HG03135 (cell line): ENCODE measurements at regions not wholly inside any gene's neighbourhood (a gene's known extent, or its start where the extent isn't known, plus 50 kb on each side); places are given as distances from the start of the nearest gene placed in this dataset.
"Not testable (repeated sequence)": the region's sequence is repeated elsewhere in the genome, so short reads cannot be mapped to it uniquely, and the experiment has no call there.

ENCODE experiments used
- ATAC-seq: cut with Tn5 transposase; IDR thresholded peaks from one replicate; pipeline ENCODE4 v1.9.1; 2021; ENCODE audit warnings: mild to moderate bottlenecking, moderate library complexity; ENCODE audit not compliant: unreplicated experiment

GRCh38 chr2:7621018-7621814 is 704.0 kb downstream of the RNF144A start:
- ATAC-seq = no peak

GRCh38 chr2:7625392-7626138 is 708.4 kb downstream of the RNF144A start:
- no peak for ATAC-seq

- ATAC-seq = no peak
Observed at GRCh38 chr2:7626139-7626537, 708.9 kb downstream of the RNF144A start.

DNA sequence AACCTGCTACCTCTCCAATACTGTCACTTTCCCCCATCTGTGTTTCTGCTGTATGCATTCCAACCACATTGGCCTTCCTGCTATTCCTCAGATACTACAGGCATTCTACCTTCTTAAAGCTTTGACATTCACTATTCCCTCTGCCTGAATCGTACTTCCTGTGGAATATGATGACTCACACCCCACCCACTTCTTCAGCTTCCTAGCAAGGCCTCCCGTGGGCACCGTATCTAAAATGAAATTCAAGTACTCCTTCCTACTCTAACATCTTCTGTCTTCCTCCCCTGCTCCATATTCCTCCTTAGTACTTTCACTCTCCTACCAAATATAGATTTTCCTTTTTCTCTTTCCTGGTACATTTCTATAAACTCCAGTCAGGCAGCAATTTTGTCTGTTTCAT is 710.4 kb downstream of the RNF144A start:
- no peak for ATAC-seq

- ATAC-seq = no peak
Observed at GRCh38 chr2:7632420-7632819, 715.2 kb downstream of the RNF144A start.

- ATAC-seq = no peak
Observed at GRCh38 chr2:7633566-7634153, 716.4 kb downstream of the RNF144A start.

- no peak for ATAC-seq
Observed at GRCh38 chr2:7634409-7634808, 717.2 kb downstream of the RNF144A start.

GRCh38 chr2:7639476-7639875 is 722.3 kb downstream of the RNF144A start:
- ATAC-seq = no peak

- ATAC-seq = not testable (repeated sequence)
Observed at GRCh38 chr2:7641272-7641671, 724.1 kb downstream of the RNF144A start.

DNA sequence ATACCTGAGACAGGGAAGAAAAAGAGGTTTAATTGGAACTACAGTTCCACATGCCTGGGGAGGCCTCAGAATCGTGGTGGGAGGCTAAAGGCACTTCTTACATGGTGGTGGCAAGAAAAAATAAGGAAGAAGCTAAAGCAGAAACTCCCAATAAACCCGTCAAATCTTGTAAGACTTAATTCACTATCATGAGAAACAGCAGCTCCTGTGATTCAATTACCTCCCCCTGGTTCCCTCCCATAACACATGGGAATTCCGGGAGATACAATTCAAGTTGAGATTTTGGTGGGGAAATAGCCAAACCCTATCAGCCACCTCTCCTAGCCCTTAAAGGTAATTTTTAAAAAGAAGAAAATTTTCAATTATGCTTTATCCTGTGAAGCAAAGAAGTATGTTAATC is 728.8 kb downstream of the RNF144A start:
- no peak for ATAC-seq

- ATAC-seq = no peak
Observed at GRCh38 chr2:7646661-7647060, 729.4 kb downstream of the RNF144A start.

DNA sequence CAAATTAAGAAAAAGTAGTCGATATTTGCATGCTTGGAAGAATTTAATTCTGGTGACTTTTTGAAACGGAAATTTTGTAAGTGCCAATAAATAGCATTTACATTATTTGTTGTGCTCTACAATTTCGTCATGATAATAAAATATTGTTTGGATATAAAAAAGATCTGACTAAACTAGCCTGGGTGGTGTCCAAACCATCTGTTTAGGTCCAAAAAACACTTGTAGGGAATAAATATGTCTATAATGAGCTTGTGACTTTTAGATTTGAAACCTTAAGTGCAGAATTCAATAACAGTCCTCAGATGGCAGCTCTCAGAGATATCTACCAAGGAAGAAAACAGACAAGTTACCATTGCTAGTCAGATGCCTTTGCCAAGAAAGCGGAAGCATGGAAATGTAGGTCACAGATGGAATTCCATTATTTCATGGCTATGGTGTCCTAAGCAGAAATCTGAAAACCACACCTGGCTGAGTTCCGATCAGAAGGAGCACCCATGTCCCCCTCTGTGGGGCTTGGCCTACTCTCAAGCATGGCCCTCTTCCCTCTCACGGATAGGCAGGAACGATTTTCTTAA is 731.1 kb downstream of the RNF144A start:
- ATAC-seq = no peak

DNA sequence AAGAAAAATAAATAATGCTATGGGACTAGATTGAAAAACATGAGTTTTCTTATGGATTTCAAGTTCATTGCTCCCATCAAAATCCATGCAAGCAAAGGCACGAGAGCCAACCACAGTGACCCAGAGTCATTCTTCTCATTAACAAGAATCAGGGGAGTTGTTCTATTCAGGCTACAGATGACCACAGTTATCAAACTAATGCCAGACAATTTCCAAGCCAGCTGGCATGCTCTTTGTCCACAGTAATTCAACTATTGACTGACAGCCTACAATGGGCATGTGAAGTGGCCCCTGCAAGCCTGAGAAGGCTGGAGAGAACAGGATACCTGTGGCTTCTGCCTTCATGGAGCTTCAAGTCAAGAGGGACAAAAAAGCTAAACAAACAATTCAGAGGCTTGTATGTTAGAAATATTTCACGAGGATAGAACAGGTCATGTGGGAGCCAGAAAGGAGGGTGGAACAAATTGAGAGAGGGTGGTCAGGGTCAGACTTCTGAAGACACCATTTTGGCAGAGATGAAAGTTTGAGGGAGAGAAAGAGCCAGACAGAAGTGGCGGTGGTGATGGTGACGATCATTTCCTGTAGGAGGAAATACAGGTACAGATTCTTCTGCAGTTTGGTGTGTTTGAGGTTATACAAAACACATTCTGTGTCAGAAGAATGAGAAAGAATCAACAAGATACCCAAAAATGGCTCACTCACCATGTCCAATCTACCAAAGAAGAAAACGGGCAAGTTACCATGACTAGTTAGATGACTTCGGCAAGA is 732.4 kb downstream of the RNF144A start:
- no peak for ATAC-seq

GRCh38 chr2:7653617-7654016 is 736.4 kb downstream of the RNF144A start:
- no peak for ATAC-seq

DNA sequence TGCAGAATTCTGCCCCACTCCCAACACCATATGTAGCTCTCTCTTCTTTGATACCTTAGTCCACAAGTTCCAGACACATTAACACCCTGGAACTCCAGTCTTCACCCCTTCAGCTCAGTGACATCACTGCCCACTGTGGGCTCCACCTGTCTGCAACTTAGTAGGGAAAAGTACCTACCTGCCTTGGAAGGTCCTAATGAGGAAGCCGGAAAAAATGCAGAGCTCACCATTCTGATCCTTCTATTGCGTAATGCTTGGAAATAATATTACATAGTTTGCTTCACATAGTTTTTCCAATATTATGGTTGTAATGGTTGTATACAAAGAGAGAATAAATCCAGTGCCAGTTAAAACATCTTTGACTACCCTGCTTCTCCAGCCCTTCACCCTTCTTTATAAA is 738.4 kb downstream of the RNF144A start:
- ATAC-seq = no peak

GRCh38 chr2:7657526-7657925 is 740.3 kb downstream of the RNF144A start:
- not testable (repeated sequence) for ATAC-seq

DNA sequence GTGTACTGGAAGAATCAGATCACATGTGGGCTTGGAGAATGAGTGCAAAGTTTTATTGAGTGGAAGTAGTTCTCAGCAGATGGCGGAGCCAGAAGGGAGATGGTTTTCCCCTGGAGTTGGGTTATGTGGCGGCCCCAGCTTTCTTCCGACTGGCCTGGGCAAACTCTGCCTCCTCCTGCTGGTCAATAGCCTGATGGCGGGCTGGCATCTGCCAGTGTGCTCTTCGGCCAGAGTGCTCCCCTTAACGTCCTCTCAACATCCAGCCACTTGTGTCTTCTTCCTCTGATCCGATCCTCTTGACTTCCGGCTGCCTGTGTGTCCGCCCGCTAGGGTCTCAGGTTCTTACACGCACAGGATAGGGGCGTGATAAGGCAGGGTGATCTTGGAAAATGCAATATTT is 741.3 kb downstream of the RNF144A start:
- ATAC-seq = no peak

DNA sequence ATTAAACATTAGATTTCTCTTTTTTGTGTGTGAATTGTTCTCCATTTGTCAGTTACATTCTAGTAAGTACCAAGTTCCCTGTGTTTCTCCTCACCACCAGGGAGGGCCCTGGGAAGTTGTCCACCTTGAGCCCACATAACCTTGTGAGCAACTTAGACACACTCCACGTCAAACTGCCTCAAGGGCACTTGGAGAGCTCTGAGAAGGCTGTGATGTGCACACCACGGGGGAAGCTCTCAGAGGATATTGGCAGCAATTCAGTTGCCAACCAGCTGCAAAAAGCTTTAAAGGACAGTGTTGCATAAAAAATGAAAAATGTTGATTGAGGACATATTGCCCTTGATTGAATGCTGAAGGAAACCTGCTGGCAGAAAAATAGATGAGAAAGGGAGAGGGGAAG is 743.6 kb downstream of the RNF144A start:
- ATAC-seq = no peak

- ATAC-seq = no peak
Observed at GRCh38 chr2:7661502-7661901, 744.3 kb downstream of the RNF144A start.

DNA sequence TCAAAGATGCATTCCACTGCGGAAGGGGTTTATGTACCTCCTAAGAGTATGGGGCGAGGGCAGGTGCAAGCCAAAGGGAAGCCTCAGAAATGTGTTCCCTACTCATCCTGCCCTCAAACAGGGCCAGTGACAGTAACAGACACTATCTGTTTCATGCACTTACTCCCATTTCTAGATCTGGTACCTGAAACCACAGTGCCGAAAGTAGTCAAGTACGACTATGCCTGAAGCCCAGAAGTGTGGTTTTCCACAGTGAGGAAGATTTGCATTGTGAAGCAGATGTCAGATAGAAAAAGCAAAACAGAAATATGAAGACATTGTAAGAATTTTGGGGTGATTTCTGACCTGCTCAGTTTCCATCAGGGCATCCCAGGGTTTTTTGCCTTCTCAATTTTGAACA is 748.7 kb downstream of the RNF144A start:
- no peak for ATAC-seq
